Esophagus squamous epithelium (tissue), 4 donors: ENCODE measurements at regions not wholly inside any gene's neighbourhood (a gene's known extent, or its start where the extent isn't known, plus 50 kb on each side); places are given as distances from the start of the nearest gene placed in this dataset.

Experiments
- POLR2A ChIP-seq, 4 donors: fragments of 450-650 bp; IDR thresholded peaks; one replicate each; pipeline ENCODE4 v1.6.1; 2017; ENCODE audit warnings: antibody characterized with exemption in 4 of 4, mild to moderate bottlenecking in 4 of 4, moderate library complexity in 3 of 4
- TF ChIP-seq, protein P1 (sequence below), 6 experiments: fragments of 450-650 bp in 4 of 6; fragments of 200-600 bp in 2 of 6; sonication (generic) in 2 of 6; IDR thresholded peaks; one replicate each; pipeline ENCODE4 v1.5.1; 2016 to 2019; ENCODE audit warnings: antibody characterized with exemption in 6 of 6, mild to moderate bottlenecking in 4 of 6, moderate library complexity in 4 of 6

DNA sequence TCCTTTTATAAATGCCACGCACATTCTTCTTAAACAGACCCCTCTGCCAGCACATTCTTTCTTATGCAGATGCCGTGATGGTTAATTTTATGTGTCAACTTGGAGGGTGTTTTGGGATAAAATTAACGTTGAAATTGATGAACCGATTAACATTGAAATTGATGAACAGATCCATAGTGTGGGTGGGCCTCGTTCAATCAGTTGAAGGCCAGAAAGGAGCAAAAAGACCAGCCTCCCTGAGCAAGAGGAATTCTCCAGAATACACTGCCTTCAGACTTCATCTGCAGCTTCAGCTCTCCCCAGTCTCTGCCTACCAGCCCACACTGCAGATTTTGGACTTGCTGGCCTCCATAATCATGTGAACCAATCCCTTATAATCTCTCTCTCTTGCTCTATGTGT is 233.6 kb upstream of the BCOR start:
- TF ChIP-seq, protein P1, sequence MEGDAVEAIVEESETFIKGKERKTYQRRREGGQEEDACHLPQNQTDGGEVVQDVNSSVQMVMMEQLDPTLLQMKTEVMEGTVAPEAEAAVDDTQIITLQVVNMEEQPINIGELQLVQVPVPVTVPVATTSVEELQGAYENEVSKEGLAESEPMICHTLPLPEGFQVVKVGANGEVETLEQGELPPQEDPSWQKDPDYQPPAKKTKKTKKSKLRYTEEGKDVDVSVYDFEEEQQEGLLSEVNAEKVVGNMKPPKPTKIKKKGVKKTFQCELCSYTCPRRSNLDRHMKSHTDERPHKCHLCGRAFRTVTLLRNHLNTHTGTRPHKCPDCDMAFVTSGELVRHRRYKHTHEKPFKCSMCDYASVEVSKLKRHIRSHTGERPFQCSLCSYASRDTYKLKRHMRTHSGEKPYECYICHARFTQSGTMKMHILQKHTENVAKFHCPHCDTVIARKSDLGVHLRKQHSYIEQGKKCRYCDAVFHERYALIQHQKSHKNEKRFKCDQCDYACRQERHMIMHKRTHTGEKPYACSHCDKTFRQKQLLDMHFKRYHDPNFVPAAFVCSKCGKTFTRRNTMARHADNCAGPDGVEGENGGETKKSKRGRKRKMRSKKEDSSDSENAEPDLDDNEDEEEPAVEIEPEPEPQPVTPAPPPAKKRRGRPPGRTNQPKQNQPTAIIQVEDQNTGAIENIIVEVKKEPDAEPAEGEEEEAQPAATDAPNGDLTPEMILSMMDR (IDR thresholded peaks at IDR 0.05): no peak
- TF ChIP-seq POLR2A (IDR thresholded peaks at IDR 0.05): no peak
